HG03103 (cell line): ENCODE measurements at regions not wholly inside any gene's neighbourhood (a gene's known extent, or its start where the extent isn't known, plus 50 kb on each side); places are given as distances from the start of the nearest gene placed in this dataset.

ENCODE experiments used
- ATAC-seq: cut with Tn5 transposase; IDR thresholded peaks from one replicate; pipeline ENCODE4 v1.9.1; 2021; ENCODE audit warnings: low read depth; ENCODE audit not compliant: unreplicated experiment

DNA sequence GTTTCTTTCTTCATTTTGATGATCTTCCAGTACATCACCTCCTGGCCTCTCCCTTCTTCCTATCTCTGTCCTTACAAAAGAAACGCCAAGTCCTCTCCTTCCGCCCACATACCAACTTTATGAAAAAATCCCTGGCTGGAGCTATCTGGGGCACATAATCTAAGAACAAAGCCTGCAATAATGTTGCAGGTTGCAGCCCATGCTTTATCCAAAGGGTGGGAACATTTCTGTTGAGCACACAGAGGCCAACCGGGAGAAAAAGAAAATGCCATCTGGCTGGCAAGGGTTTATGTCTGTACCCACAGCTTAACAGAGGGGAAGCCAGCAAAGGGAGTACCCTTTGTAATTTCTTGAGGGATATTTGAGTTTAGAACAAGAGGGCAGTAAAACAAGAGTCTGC, 409.6 kb downstream of the SOX9 start:
- no peak for ATAC-seq

GRCh38 chr17:72531729-72532128, 410.9 kb downstream of the SOX9 start:
- no peak for ATAC-seq

- ATAC-seq = no peak
Measured at GRCh38 chr17:72534265-72534664, 413.4 kb downstream of the SOX9 start.

DNA sequence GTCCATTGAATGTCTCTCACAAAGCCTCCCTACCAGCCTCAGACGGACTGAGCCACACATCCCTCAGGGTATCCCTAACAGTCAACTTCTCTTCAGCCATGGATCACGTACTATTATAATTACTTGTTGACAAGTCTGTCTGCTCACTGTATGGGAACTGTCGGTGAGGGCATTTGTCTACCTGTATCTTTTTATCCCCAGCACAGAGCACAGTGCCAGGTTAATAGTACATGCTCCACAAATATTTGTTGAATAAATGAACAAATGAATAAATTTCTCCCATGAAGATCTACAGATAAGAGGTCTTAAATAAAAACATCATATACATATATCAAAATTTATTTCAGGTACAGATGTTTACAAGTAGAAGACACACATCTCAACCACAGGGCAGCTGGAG, 414.0 kb downstream of the SOX9 start:
- no peak for ATAC-seq

DNA sequence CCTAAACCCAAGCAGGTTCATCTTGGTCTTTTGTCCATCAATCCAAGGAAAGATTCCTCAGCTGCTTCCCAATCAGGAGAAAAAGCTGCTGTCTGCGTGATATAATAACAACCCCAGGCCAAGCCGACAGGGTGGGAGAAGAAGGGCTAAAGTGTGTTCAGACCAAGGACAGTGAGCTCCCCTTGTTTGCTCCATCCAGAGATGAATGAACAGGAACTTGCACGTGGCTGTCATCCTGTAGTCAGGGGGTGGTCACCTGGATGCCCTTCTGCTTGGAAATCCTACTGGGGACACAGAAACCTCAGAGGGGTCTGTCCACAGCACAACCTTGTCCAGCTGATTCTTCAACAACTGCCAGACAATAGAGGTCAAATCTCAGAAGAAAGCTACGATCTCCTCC, 414.5 kb downstream of the SOX9 start:
- no peak for ATAC-seq

- ATAC-seq = no peak
Measured at GRCh38 chr17:72535779-72536178, 415.0 kb downstream of the SOX9 start.

DNA sequence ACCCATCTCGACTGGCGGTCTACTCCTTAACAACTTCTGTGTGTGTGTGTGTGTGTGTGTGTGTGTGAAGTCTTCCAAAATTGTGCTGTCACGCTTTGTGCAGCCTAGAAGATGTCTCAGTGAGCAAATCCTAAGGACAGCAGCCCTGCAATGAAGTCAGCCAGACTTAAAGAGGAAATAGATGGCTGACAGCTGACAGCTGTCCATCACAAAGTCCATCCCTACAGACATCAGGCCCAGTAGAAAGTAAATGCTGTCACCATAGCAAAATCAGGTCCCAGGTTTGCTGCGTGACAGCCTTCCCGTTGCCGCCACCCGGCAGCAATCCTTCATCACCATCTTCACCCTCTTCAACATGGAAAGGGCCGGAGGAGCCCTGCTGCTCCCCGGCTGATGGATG, 416.0 kb downstream of the SOX9 start:
- ATAC-seq = no peak

- ATAC-seq = no peak
Measured at GRCh38 chr17:72538443-72538842, 417.6 kb downstream of the SOX9 start.

GRCh38 chr17:72538901-72539352, 418.1 kb downstream of the SOX9 start:
- no peak for ATAC-seq

DNA sequence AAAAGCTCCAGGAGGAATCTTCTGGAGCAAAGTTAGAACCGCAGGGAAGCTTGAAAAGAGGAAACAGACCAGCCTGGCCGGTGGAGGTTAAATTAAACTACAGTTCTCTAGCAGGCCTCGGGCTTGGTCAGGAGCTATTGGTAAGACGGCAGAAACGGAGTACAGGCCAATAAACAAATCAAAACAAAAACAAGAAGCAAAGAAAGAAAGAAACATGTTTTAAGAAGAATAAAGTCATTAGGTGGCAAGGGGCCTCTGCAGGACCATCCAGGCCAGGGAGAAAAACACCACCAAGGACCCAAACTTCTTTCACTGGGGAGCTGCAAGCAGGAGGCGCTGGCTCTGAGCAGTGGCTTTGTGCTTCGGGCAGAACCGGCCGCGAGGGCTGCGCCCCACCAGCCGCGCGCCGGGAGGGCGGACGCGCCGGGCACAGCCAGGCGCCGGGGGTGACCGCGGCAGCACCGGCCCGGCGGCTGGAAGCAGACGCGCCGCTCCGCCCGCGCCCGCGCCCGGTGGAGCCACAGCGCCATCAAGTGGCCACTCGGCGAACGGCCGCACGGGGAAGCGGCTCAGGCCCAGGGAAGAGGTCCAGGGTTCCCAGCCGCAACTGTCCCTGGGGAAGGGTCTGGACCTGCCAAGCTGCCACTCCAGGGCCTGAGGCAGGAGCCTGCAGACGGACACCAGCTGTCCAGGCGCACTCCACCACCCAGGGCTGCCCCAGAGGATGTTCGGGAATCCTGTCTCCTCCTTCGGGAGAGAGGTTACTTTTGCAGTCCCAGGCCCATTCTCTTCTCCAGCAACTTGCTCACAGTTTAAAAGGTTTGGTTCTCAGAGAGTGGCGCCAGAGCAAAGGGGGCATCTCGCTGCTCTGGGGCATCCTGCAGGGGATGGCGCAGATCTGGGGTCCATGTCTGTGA, 419.4 kb downstream of the SOX9 start:
- peak; percentile 88 for ATAC-seq

- no peak for ATAC-seq
Measured at GRCh38 chr17:72542317-72542716, 421.5 kb downstream of the SOX9 start.

GRCh38 chr17:72545766-72546165, 424.9 kb downstream of the SOX9 start:
- ATAC-seq = no peak

- no peak for ATAC-seq
Measured at GRCh38 chr17:72553051-72553755, 432.4 kb downstream of the SOX9 start.

GRCh38 chr17:72554508-72554907, 433.7 kb downstream of the SOX9 start:
- no peak for ATAC-seq

GRCh38 chr17:72555052-72555451, 434.2 kb downstream of the SOX9 start:
- no peak for ATAC-seq

- ATAC-seq = peak; percentile 43
Measured at GRCh38 chr17:72556944-72557826, 436.4 kb downstream of the SOX9 start.

GRCh38 chr17:72558971-72559476, 438.2 kb downstream of the SOX9 start:
- no peak for ATAC-seq

DNA sequence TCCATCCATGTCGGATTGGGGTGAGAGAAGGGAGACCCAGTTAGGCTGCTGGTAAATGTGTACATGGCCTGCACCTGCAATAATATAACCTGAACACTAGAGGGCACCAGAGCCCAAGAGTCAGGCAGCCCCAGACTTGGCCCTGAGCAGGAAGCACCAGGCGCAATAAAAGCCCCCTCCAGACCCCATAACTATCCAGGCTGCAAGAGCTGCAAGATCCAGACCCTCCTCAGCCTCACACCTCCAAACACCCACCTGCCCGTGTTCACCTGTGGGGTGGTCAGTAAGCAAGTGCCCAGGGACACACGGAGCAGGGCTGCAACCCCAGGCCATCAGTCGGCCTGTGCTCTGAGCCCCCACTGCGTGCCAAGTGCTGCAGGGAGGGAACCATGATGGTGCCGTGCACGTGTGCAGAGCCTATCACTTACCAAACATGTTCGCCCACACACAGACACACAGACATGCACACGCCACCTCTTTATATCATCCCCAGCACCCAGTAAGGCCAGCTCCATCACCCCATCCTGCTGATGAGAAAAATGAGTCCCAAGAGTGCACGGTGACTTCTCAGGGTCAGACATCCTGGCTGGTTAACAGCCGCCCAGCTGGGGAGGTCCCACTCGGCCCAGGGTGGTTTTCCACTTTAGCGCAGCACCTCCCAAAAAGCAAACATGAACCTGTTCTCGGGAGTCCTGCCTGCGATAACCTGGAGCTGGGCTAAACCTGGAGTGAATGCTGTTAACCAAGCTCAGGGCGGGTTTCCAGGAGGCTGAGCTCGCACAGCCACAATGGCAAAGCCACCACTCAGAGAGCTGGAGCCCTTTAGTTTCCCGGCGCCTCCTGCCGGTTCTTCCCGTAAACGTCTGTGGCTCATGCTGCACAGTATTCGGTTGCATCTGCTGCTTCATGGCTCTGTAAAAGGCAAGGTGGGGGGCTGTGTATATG, 439.8 kb downstream of the SOX9 start:
- no peak for ATAC-seq

DNA sequence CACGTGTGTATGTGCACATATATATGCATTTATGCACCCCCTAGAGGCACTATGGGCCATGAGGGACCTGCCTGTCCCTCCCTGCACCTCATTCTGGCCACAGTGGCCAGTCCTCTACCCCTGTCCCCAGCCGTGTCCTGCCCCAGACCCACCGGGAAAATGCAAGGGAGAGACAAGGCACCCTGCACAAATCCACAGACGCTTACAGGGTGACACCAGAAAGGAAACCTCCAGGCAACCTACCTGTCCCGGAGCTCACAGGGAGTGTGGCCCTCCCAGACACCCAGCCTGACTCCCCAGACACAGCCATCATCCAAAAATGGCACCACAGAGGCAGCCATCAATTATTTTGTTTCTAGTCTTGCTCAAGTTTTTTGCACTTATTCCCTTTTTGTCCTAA, 440.4 kb downstream of the SOX9 start:
- no peak for ATAC-seq

DNA sequence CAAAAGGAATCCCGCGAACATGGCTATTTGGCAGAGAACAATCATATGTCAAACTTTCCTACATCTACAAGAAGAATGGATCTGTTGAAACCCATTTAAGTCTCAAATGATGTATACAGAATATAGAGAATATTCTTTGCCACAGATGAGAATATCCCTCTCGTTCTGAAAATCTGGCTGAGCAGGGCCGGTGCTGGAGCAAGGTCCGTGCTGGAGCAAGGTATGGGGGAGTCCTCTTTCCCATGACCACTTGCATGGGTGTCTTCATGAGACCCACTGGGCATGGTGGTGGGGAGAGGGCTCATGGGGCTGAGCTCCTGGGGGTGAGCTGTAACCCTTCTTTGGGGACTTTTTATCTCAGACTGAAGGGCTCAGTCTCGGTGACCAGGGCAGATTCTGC, 440.9 kb downstream of the SOX9 start:
- no peak for ATAC-seq
